ENCODE measurements at regions not wholly inside any gene's neighbourhood (a gene's known extent, or its start where the extent isn't known, plus 50 kb on each side); places are given as distances from the start of the nearest gene placed in this dataset.

GRCh38 chr12:118822512-118822911 lies 158.8 kb upstream of the SRRM4 start:
- no peak for DNase-seq (ENCODE audit: low read depth)
- TF ChIP-seq, protein P1, sequence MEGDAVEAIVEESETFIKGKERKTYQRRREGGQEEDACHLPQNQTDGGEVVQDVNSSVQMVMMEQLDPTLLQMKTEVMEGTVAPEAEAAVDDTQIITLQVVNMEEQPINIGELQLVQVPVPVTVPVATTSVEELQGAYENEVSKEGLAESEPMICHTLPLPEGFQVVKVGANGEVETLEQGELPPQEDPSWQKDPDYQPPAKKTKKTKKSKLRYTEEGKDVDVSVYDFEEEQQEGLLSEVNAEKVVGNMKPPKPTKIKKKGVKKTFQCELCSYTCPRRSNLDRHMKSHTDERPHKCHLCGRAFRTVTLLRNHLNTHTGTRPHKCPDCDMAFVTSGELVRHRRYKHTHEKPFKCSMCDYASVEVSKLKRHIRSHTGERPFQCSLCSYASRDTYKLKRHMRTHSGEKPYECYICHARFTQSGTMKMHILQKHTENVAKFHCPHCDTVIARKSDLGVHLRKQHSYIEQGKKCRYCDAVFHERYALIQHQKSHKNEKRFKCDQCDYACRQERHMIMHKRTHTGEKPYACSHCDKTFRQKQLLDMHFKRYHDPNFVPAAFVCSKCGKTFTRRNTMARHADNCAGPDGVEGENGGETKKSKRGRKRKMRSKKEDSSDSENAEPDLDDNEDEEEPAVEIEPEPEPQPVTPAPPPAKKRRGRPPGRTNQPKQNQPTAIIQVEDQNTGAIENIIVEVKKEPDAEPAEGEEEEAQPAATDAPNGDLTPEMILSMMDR (conservative IDR thresholded peaks at IDR 0.05; ENCODE audit: low read length), result no peak
- no peak overlapping the region for H3K4me3 ChIP-seq (ENCODE audit: low read length)

GRCh38 chr12:118827047-118827446 lies 154.3 kb upstream of the SRRM4 start:
- TF ChIP-seq, protein P1 (conservative IDR thresholded peaks at IDR 0.05; ENCODE audit: low read length), result no peak
- no peak overlapping the region for H3K4me3 ChIP-seq (ENCODE audit: low read length)
- DNase-seq (ENCODE audit: low read depth), result no peak

- TF ChIP-seq, protein P1 (conservative IDR thresholded peaks at IDR 0.05; ENCODE audit: low read length), result no peak
- DNase-seq (ENCODE audit: low read depth), result no peak
- H3K4me3 ChIP-seq (ENCODE audit: low read length), result no peak overlapping the region
Measured at GRCh38 chr12:118827606-118828005, 153.7 kb upstream of the SRRM4 start.

DNA sequence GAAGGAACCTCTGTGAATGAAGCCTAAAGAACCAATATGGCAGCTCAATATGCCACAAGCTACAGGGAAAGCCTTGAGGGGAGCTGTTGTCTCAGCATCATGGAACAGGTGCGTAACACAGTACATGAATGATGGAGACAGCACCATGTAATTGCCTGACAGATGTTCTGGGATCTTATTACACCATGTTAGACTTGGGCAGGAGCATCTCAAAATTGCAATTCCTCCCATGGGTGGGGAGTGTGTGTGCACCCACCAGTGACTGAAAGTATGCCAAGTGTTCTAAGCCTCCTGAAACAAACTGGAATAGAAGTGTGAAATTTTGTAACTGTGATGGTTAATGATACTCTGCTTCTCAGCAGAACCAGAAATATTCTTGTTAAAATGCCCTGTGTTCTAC lies 151.0 kb upstream of the SRRM4 start:
- no peak for DNase-seq (ENCODE audit: low read depth)
- H3K4me3 ChIP-seq (ENCODE audit: low read length), result no peak overlapping the region
- TF ChIP-seq, protein P1 (conservative IDR thresholded peaks at IDR 0.05; ENCODE audit: low read length), result no peak

DNA sequence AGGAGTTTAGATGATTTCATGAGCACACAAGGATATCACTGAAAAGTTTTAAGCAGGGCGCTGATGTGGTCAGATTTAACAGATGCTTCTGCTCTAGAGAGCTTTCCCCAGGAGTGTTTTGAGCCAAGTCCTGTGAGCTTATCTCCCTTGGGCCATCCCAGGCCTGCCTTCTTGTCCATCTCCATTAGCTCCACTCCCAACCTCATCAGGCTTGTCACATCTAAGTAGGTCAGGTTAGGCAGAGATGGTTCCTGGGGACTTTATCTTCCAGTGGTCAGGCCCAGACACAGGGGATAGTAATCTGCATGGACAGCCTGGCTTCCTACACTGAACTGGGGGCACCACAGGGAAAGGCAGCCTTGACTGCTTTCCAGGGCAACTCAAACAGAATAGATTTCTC lies 145.4 kb upstream of the SRRM4 start:
- TF ChIP-seq, protein P1 (conservative IDR thresholded peaks at IDR 0.05; ENCODE audit: low read length), result no peak
- H3K4me3 ChIP-seq (ENCODE audit: low read length), result no peak overlapping the region
- DNase-seq (ENCODE audit: low read depth), result no peak

DNA sequence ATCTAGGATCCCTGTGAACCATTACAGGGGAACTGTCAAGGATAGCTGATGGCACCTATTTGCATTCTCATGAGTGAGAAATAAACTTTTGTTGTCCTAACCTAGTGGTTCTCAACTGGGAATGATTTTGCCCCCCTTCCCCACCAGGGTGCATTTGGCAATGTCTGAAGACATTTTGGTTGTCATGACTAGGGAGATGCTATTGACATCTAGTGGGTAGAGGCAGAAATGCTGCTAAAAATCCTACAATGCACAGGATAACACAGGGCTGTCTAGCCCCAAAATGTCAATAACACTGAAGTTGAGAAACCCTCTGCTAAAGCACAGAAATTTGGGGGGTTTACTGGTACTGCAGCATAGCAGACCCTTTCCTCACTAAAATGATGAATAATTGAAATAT lies 140.9 kb upstream of the SRRM4 start:
- no peak for DNase-seq (ENCODE audit: low read depth)
- H3K4me3 ChIP-seq (ENCODE audit: low read length), result no peak overlapping the region
- TF ChIP-seq, protein P1 (conservative IDR thresholded peaks at IDR 0.05; ENCODE audit: low read length), result no peak

- H3K4me3 ChIP-seq (ENCODE audit: low read length), result no peak overlapping the region
- TF ChIP-seq, protein P1 (conservative IDR thresholded peaks at IDR 0.05; ENCODE audit: low read length), result no peak
- no peak for DNase-seq (ENCODE audit: low read depth)
Measured at GRCh38 chr12:118840878-118841277, 140.5 kb upstream of the SRRM4 start.

Measured in AG10803 (cell line).